ENCODE measurements at regions not wholly inside any gene's neighbourhood (a gene's known extent, or its start where the extent isn't known, plus 50 kb on each side); places are given as distances from the start of the nearest gene placed in this dataset.
"Not testable (repeated sequence)": the region's sequence is repeated elsewhere in the genome, so short reads cannot be mapped to it uniquely, and the experiment has no call there.

DNA sequence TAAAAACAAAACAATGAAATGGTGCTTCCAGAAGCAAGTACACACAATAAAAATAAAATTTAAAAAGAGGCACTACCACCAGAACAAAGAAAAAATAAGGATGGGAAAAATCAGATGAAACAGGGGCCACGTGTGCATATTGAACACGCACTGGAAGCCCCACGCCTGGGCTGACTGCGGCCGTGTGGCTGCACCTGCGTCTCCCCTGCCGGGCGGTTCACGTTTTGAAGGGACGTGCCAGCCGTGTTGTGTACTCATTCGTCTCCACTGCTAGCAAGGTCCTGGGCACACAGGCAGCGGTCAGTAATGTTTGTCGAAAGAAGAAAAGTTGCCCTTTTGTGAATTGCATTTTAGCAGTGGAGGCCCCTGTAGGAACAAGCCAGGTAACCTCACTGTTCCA, 255.9 kb upstream of the RNF32 start:
- no peak for DNase-seq (ENCODE audit: low read depth)

DNA sequence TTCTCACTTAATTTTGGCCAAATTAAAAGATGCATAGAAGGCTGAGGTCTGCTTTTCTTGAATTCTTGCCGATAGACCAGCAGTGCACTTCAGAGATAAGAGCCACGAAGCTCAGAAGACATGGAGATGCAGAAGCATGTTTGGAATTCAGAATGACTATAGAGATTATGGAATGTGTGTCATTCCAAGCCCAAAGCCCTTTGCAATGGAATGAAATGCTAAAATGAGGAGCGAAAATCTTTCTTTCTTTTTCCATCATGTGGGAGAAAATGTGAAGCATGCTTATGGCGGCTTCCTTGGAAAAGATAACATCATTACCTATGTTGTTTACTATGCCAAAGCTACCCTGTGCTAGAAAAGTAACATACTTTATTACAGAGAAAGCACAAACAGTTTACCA, 257.0 kb upstream of the RNF32 start:
- DNase-seq (ENCODE audit: low read depth): no peak

DNA sequence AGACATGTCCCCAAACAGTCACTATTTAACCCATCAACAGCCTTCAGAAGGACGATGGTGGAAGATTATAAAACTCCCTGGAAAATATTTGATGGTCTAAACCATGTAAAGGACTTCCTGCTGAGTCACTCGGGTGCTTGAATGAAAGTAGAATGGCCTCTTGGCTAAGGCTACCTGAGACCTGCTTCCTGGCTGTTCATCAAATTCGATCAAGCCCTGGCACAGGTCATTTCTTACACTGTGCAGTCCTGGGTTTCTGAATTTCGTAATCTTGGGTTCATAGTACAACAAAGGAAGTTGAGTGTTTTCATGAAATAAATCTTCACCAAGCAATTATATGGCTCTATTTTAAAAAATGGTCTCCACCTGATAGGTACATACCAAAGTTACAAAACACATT, 260.3 kb upstream of the RNF32 start:
- no peak for DNase-seq (ENCODE audit: low read depth)

DNA sequence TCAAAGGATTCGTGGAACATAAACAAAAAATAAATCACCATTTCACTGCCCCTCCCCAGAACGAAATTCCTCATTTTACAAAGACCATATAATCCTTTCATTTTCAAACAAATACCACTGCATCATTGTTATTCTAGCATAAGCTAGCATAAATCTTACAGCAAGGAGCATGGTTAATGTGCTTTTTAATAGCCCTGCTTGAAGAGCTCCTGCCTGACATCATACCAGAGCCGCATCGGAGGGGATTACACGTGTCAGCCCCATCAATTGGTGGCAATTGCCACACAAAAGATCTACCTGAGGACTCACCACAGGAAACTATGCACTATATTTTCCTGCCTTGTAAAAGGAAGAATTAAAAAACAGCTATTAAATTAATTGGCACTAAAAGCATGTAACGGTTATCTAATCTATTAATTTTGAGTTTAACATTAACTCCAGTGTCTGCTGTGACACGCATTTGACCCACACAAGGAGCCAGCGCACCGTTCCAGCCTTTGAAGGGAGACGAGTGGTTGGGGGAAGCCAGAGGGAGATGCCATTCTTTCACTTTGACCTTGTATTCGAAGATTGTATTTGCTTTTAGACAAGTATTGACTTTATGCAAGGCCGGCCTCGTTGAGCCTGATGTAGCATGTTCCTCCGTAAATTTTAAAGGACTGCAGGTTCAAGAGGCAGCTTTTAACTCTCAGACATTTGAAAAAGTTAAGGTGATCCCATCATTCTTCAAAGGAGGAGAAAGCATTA, 261.1 kb upstream of the RNF32 start:
- DNase-seq (ENCODE audit: low read depth): no peak

DNA sequence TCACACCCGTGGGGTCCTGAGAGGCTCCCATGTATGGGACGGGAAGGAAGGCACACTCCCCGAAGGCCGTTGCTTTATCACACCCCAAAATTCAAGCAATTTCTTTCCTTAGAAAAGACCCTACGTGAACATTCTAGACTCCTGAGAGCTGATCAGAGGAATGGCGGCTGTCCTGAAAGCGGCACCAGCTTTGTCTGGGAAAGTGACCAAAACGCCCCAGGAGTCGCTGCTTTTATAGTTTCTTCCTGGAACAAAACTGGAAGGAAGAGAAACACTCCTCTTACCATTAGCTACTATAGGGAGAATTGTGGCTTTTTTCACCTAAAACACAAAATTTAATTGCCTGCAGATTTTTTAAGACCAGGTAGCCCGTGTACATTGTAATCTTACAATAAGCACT, 261.8 kb upstream of the RNF32 start:
- no peak for DNase-seq (ENCODE audit: low read depth)

DNA sequence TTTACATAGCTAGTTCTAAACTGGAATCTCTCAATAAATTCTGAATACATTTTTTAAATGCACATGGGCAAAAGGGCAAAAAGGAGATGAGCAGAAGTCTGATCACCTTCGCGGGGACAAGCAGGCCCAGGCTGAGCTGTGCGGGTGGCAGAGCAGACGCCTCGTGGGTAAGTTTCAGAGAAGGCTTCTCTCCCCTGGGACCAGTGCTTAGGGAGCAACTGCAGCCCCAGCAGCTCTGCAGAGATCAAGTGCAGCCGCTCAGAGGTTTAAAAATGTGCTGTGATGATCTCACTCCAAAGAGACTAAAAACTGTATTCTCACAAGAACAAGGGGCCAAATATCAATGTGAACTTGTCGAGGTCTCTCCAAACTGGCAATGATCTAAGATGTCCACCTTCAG, 264.3 kb upstream of the RNF32 start:
- DNase-seq (ENCODE audit: low read depth): no peak

DNA sequence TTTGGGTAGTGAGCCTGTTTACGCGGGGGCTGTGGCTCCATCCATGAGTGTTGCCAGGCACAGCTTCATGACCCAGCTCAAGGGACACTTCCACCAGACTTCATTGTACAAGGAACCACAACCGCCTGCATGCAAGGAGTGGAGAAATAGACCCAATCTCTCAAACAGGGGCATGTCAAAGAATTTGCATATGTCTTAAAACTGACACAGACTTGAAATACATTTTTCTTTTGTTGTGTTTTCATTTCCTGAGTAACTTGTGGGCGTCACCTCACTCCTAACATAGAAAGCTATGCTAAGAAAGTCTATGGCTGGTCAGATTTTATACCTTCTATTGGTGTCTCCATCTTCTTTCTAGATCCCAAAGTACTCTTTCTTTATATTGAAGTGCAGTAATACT, 266.2 kb upstream of the RNF32 start:
- DNase-seq (ENCODE audit: low read depth): no peak

DNA sequence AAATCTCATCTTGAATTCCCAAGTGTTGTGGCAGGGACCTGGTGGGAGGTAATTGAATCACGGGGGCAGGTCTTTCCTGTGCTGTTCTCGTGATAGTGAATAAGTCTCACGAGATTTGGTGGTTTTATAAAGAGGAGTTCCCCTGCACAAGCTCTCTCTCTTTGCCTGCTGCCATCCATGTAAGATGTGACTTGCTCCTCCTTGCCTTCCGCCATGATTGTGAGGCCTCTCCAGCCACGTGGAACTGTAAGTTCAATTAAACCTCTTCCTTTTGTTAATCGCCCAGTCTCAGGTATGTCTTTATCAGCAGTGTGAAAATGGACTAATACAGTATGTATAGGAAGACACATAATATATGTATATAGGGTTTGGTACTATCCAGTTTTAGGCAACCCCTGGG, 270.6 kb upstream of the RNF32 start:
- not testable (repeated sequence) for DNase-seq (ENCODE audit: low read depth)

DNA sequence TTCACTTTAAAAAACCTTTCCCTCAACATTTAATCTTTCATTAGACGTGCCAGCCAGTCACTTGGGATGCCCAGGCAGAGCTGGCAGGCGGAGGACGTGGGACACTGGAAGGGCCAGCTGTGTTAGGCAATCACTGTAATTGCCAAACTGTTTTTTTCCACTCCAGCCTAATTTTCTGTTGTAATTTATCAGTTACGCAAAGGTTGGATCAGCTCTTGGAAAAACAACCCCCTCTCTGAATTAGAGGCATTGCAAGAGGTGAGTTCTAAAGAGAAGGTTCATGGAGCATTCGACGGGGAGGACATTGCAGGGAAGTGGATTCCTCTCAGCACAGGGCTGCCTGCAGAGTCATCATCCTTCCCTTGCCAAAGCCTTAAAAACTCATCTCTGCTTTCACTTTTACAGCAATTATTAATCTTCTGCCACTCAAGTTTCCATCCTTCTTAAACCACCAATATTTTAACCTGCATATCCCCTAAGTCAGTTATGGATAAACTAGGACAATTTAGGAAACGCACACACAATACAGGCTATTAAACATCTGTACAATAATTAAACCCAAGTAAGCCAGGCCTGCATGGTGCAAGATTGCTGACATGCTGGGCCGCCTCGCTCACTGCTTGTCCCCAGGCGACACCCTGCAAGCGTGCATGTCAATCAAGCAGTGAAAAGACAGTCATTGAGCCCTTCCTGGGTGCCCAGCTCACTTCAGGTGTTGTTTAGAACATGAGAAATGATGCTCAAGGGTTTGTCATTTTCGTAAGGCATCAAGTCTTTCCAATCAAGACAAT, 272.3 kb upstream of the RNF32 start:
- no peak for DNase-seq (ENCODE audit: low read depth)

DNA sequence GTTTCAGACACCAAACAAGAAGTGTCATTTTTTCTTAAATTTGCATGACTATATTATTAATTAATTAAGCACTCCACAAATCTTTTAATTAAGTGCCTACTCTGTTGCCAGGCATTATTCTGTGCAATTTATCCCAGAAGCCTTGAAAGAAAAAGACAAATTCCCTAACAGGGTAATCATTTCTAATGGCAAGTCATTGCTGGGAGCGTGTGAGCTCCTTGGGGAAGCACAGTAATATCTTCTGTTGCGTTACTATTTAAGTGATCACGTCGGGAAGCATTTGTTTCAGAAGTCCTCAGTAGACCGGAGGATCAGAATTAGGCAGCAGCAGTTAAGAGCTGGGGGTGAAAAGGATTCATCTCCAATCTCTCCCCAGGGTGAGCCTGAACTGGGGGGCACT, 276.8 kb upstream of the RNF32 start:
- DNase-seq (ENCODE audit: low read depth): no peak

DNA sequence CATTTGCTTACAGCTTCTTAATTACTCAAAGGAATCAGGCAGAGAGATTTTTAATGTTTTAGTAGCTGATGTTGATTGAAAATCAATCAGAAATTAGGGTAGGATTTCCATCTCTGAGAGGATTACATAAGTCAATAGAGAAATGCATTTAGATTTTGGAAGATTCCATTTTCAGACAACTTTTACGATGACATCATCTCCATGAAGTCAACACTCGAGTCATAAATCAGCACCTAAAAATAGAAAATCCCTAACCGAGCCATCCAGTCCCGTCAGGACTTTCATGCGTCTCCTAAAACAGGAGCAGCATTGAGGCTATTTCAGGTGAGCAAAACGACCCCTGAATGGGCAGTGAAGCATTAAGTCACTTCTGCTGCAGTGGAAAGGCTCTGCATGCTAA, 279.7 kb upstream of the RNF32 start:
- no peak for DNase-seq (ENCODE audit: low read depth)

DNA sequence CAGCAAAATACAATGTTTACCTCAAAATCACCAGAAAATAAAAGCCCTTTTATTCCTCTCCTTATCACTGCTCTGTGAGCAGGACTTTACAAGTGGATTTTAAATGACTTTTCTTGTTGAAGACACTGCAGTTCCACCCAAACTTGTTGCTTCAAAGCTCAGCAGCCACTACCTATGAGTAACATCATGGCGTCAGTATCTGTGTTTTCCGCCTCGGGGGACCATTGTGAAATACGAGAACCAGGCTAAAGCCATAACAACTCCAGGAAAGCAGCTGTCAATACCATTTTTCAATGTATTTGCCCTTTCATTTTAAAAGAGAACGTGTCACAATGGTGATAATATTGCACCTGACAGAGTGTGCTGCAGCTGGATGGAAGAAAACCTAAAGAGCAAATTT, 284.0 kb upstream of the RNF32 start:
- DNase-seq (ENCODE audit: low read depth): no peak

DNA sequence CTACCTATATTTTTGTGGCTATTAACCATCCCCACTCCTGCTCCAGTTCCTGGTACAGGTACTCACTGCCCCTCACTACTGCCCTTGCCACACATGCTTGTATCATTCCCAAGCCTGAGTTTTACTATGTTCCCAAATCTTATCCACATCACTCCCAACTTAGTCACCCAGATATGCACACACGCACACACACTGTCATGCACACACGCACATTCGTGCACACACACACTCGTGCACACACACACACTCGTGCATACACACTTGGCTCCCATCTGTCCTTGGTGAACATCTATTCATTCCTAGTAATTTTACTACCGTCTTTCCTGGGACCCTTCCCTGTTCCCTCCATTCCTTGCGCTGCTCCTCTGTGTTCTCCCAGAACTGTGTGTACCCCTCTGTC, 287.2 kb upstream of the RNF32 start:
- no peak for DNase-seq (ENCODE audit: low read depth)

DNA sequence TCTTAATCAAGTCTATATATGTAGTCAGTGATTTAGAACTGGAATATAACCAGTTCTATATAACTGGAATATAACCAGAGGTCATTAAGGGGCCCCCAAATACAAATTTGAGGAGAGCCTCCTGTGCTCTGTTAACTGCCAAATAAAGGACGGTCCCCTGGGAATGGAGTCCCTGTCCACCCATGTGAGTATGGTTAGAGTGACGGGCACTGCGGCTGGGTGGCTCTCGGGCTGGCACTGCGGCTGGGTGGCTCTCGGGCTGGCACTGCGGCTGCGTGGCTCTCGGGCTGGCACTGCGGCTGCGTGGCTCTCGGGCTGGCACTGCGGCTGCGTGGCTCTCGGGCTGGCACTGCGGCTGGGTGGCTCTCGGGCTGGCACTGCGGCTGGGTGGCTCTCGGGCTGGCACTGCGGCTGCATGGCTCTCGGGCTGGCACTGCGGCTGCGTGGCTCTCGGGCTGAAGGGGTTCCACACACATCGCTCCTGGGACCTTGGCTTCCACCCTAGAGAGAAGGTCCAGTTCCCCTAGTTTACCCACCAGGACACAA, 292.8 kb upstream of the RNF32 start:
- not testable (repeated sequence) for DNase-seq (ENCODE audit: low read depth)

DNA sequence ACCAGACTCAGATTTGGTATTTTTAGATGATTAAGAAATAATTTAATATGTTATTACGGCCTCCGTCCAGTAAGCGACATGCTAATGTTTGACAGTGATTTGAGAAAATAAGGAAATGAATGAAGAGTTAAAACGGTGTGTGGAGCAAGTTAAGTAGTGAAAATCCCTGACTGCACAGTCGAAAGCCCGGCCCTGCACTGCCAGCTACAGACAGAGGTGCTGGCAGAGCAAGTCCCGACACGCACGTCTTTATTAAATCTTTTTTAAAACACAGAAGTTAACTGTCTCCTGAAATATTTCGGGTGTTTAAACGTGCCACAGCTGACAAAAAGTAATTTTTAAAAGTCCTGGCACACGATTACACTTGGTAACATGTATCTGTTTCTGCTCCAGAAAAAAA, 293.4 kb upstream of the RNF32 start:
- no peak for DNase-seq (ENCODE audit: low read depth)

DNA sequence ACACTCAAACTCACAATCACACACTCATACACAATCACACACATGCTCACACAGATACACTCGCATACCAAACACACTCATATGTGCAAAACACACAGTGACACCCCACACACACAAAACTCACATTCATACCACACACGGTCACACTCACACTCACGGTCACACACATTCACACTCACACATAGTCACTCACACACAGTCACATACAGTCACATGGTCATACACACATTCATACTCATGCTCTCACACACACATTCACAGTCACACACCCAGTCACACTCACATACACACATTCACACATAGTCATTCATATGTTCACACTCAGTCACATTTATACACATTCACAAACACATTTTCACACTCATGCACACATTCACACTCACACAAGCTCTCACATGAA, 296.0 kb upstream of the RNF32 start:
- DNase-seq (ENCODE audit: low read depth): no peak

DNA sequence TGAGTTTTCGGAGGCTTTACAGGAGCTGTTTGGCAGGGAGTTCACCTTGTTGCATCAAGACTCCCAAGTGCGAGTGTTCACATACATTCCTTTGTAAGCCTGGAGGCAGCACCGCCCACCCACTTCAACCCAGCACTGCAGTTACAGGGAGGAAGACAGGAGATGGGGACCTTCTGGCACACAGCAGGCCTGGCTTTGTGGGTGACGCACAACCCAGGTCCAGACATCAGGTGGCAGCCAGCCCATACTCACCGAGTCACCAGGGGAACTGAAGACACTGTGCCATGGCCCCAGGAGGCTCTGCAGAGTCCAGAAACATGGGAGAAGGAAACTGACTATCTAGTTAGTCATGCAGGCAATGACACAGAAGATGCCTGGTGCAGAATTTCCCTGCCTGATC, 305.9 kb upstream of the RNF32 start:
- DNase-seq (ENCODE audit: low read depth): no peak

DNA sequence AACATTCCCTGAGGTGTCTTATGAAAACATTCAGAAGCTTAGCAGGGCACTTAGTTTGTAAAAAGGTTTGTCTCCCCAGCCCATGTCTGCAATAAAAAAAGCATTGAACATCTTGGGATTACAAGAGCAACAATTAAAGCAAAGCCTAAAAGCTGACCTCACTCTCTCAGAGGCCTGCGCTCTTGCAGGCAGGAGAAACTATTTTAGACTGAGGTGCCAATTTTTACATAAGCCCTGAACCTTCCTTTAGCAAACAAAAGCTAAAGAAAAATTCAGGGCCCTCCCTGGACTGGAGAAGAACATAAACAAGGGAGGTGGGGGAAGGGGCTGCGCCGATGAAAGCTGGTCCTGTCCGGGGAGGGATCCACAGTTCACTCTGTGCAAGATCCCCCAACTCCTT, 312.7 kb upstream of the RNF32 start:
- DNase-seq (ENCODE audit: low read depth): no peak

DNA sequence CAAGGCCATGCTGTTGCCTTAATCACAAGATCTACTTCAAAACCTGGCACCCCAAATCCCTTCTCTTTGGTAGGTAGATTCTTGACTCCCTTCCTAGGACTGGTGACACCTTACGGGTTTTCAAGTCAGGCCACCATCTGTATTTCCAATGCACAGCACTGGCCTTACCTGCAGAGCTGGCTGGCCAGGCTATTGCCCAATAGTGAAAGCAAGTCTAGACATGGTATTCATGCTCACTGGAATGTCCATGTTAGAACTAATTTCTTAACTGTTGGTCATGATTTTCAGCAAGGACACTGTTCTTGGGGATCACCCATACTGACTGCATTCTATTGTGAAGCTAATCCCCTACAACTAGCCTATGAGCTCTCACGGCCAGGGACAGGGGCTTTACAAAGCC, 313.1 kb upstream of the RNF32 start:
- DNase-seq (ENCODE audit: low read depth): no peak

DNA sequence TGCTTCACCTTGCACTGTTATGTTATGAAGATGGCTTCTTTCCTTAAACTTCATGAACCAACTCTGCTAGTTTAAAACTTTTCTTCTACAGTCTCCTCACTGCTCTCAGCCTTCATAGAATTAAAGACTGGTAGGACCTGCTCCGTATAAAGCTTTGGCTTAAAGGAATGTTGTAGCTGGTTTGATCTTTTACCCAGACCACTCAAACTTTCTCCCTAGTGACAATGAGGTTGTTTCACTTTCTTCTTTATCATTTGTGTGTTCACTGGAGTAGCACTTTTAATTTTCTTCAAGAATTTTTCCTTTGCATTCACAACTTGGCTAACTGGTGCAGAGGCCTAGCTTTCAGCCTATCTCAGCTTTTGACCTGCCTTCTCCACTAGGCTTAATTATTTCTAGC, 316.4 kb upstream of the RNF32 start:
- DNase-seq (ENCODE audit: low read depth): no peak

DNA sequence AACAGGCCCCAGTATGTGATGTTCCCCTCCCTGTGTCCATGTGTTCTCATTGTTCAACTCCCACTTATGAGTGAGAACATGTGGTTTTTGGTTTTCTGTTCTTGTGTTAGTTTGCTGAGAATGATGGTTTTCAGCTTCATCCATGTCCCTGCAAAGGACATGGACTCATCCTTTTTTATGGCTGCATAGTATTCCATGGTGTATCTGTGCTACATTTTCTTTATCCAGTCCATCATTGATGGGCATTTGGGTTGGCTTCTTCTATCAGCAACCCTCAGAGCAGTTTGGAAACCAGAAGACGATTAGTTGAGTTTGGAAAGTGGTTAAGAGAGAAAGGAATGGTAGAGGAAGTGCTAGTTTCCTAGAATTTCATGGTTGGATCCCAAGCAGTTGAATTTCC, 319.1 kb upstream of the RNF32 start:
- not testable (repeated sequence) for DNase-seq (ENCODE audit: low read depth)

DNA sequence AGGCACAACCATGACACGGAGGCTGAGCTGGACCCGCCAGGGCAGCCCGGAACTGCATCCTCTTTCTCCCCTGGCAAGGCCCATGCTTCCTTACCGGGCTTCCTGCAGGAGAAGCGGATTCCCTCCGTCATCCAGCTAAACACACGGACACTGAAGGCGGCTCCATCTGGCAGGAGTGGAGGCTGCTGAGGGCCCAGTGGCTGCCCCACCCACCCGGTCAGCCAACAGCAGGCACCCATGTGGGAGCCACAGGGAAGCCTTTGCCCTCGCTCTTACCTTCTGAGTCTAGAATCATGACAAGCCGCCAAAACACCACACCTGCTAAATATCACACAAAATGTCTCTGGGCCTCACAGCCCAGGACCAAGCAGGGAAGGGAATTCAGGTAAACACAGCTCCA, 321.6 kb upstream of the RNF32 start:
- DNase-seq (ENCODE audit: low read depth): no peak

DNA sequence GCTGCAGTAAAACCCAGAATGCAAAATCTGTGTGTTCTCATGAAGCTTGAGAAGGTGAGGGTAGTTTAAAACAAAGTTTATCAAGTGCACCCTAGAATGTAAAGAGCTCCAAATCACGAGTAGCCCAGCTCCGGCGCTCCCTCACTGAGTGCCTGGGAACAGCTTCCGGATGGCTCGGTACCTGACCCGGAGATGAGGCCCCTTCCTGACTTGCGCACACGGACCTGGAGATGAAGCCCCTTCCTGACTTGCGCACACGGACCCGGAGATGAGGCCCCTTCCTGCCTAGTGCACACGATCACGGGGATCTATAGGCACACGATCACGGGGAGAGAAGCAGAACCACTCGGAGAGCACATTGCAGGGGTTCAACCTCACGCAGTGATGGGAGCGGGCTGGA, 322.1 kb upstream of the RNF32 start:
- no peak for DNase-seq (ENCODE audit: low read depth)
